ENCODE measurements at regions not wholly inside any gene's neighbourhood (a gene's known extent, or its start where the extent isn't known, plus 50 kb on each side); places are given as distances from the start of the nearest gene placed in this dataset.

- H3K27ac ChIP-seq (ENCODE audit: insufficient read depth, low read depth, low read length), result no peak overlapping the region
- DNase-seq (ENCODE audit: low read depth, low spot score) (peak; percentile 34), FAIRE-seq (no peak)
- ChIA-PET CTCF (interaction anchor here (0.8 to 3.0 kb wide), 8 partner anchors 9 to 877 kb away, joined by 3 to 38 read pairs (median 4); no protein-coding TSS in a partner anchor), POLR2A (no interaction called here)
- no peak overlapping the region for H3K4me3 ChIP-seq (replicated peaks in 1 of 3; ENCODE audit: insufficient read depth in 1 of 3, low read depth in 1 of 3, low read length in 3 of 3)
- BruUV-seq (replicated peaks), result no TSS peak
- no peak overlapping the region for H3K9ac ChIP-seq (replicated peaks; ENCODE audit: extremely low read depth, insufficient read depth, low read length)
- no peak overlapping the region for H3K4me2 ChIP-seq (ENCODE audit: insufficient read depth, low read length)
- H3K9me1 ChIP-seq (replicated peaks; ENCODE audit: control insufficient read depth, extremely low read depth, insufficient read depth, low read length), result no peaks in the 10 kb centered on the region
- H4K20me1 ChIP-seq (replicated peaks; ENCODE audit: control insufficient read depth, extremely low read depth, insufficient read depth, low read length), result no peaks in the 10 kb centered on the region
- TF ChIP-seq POLR2A (IDR thresholded peaks at IDR 0.05; ENCODE audit: low read depth, low read length) (no peak), GATA2 (IDR thresholded peaks at IDR 0.05; ENCODE audit: insufficient read depth, insufficient read length, low read depth, low read length) (no peak)
- H3K79me2 ChIP-seq (ENCODE audit: control insufficient read depth, insufficient read depth, low read length), result no peaks in the 10 kb centered on the region
- no peak overlapping the region for H2AFZ ChIP-seq (ENCODE audit: low read depth, low read length)
- H3K27me3 ChIP-seq (ENCODE audit: control insufficient read depth in 2 of 2, insufficient read depth in 2 of 2, low read length in 2 of 2), result peaks cover 0 to 2% of the 10 kb centered on the region in 2 experiments
- H3K36me3 ChIP-seq (ENCODE audit: control insufficient read depth in 2 of 2, extremely low read depth in 1 of 2, insufficient read depth in 2 of 2, low read length in 2 of 2), result no peaks in the 10 kb centered on the region
- intact Hi-C loops (cut with micrococcal nuclease) (no loop called here), dilution Hi-C loops (cut with MboI; ENCODE audit: extremely low pct_ligation_motif_present, low sequenced_read_pairs) (no loop called here)
- H3K9me3 ChIP-seq (replicated peaks; ENCODE audit: control insufficient read depth, insufficient read depth, low read length), result no peaks in the 10 kb centered on the region
- H3K4me1 ChIP-seq (ENCODE audit: control insufficient read depth, extremely low read depth, insufficient read depth, low read length), result no peaks in the 10 kb centered on the region
Observed at GRCh38 chr3:178443634-178444033, 92.6 kb upstream of the KCNMB2 start.

- H4K20me1 ChIP-seq (replicated peaks; ENCODE audit: control insufficient read depth, extremely low read depth, insufficient read depth, low read length), result no peaks in the 10 kb centered on the region
- H3K9me1 ChIP-seq (replicated peaks; ENCODE audit: control insufficient read depth, extremely low read depth, insufficient read depth, low read length), result no peaks in the 10 kb centered on the region
- TF ChIP-seq FOS (IDR thresholded peaks at IDR 0.05; ENCODE audit: borderline replicate concordance, insufficient read depth, low read length), result no peak
- TF ChIP-seq EZH2 (IDR thresholded peaks at IDR 0.05; ENCODE audit: borderline replicate concordance, low read depth, low read length, severe bottlenecking), result no peak
- no peak for TF ChIP-seq GATA2 (IDR thresholded peaks at IDR 0.05; ENCODE audit: insufficient read depth, insufficient read length, low read depth, low read length)
- TF ChIP-seq POLR2AphosphoS5 (IDR thresholded peaks at IDR 0.05; ENCODE audit: insufficient read depth, low read depth, low read length), result no peak
- TF ChIP-seq MAX (IDR thresholded peaks at IDR 0.05; ENCODE audit: insufficient read depth, insufficient read length), result no peak
- TF ChIP-seq MYC (IDR thresholded peaks at IDR 0.05; ENCODE audit: low read depth, low read length), result no peak
- no peak for TF ChIP-seq POLR2A (IDR thresholded peaks at IDR 0.05; ENCODE audit: low read depth, low read length)
- no peak for TF ChIP-seq JUN (IDR thresholded peaks at IDR 0.05; ENCODE audit: borderline replicate concordance, insufficient read depth, insufficient read length, low read depth)
- TF ChIP-seq CTCF (IDR thresholded peaks at IDR 0.05; ENCODE audit: extremely low read depth in 1 of 2, insufficient read depth in 1 of 2, low read depth in 1 of 2, low read length in 2 of 2), result no peak
- no TSS peak for BruUV-seq (replicated peaks)
- H3K9ac ChIP-seq (replicated peaks; ENCODE audit: extremely low read depth, insufficient read depth, low read length), result no peak overlapping the region
- intact Hi-C loops (cut with micrococcal nuclease), result no loop called here
- H3K79me2 ChIP-seq (ENCODE audit: control insufficient read depth, insufficient read depth, low read length), result no peaks in the 10 kb centered on the region
- FAIRE-seq (no peak), DNase-seq (ENCODE audit: low read depth, low spot score) (no peak)
- peaks cover 0 to 2% of the 10 kb centered on the region in 2 experiments for H3K27me3 ChIP-seq (ENCODE audit: control insufficient read depth in 2 of 2, insufficient read depth in 2 of 2, low read length in 2 of 2)
- POLR2A ChIA-PET, result no interaction called here
- no peak overlapping the region for H2AFZ ChIP-seq (ENCODE audit: low read depth, low read length)
- H3K27ac ChIP-seq (ENCODE audit: insufficient read depth, low read depth, low read length), result no peak overlapping the region
- no peak overlapping the region for H3K4me2 ChIP-seq (ENCODE audit: insufficient read depth, low read length)
- dilution Hi-C loops (cut with MboI; ENCODE audit: extremely low pct_ligation_motif_present, low sequenced_read_pairs), result no loop called here
- CTCF ChIA-PET, result interaction anchor here (1.0 to 3.0 kb wide), 5 partner anchors 8 to 522 kb away, joined by 3 to 38 read pairs (median 4); no protein-coding TSS in a partner anchor
- H3K9me3 ChIP-seq (replicated peaks; ENCODE audit: control insufficient read depth, insufficient read depth, low read length), result no peaks in the 10 kb centered on the region
- no peaks in the 10 kb centered on the region for H3K36me3 ChIP-seq (ENCODE audit: control insufficient read depth in 2 of 2, extremely low read depth in 1 of 2, insufficient read depth in 2 of 2, low read length in 2 of 2)
- H3K4me1 ChIP-seq (ENCODE audit: control insufficient read depth, extremely low read depth, insufficient read depth, low read length), result no peaks in the 10 kb centered on the region
- no peak overlapping the region for H3K4me3 ChIP-seq (replicated peaks in 1 of 3; ENCODE audit: insufficient read depth in 1 of 3, low read depth in 1 of 3, low read length in 3 of 3)
Observed at GRCh38 chr3:178445139-178445538, 91.1 kb upstream of the KCNMB2 start.
